Neural cell (in vitro differentiated cells): ENCODE measurements at regions not wholly inside any gene's neighbourhood (a gene's known extent, or its start where the extent isn't known, plus 50 kb on each side); places are given as distances from the start of the nearest gene placed in this dataset.

Experiments
- H2AFZ ChIP-seq: fragments of 200-600, 300-800 bp; sonication (generic), shearing (Covaris generic); 2 replicates; pipeline ENCODE4 v1.6.0; 2014; ENCODE audit warnings: low read depth, mild to moderate bottlenecking, antibody characterized with exemption, low read length, moderate library complexity
- H3F3A ChIP-seq: fragments of 200-600 bp; shearing (Covaris generic); 2 replicates; pipeline ENCODE4 v1.6.1; 2016; ENCODE audit warnings: mild to moderate bottlenecking, moderate library complexity, mixed read lengths, antibody characterized with exemption, low read length; ENCODE audit not compliant: insufficient read depth, poor library complexity, severe bottlenecking
- H3K27ac ChIP-seq: fragments of 200-600, 300-800 bp; sonication (generic), shearing (Covaris generic); 2 replicates; pipeline ENCODE4 v1.5.1; 2014; ENCODE audit warnings: mild to moderate bottlenecking, low read length, moderate library complexity
- H3K27me3 ChIP-seq: fragments of 300-800, 200-600 bp; sonication (generic), shearing (Covaris generic); 2 replicates; pipeline ENCODE4 v1.6.0; 2014; ENCODE audit warnings: mild to moderate bottlenecking, low read depth, low read length, moderate library complexity; ENCODE audit not compliant: insufficient read depth
- H3K36me3 ChIP-seq: fragments of 300-800, 200-600 bp; sonication (generic), shearing (Covaris generic); 2 replicates; pipeline ENCODE4 v1.5.1; 2014; ENCODE audit warnings: mild to moderate bottlenecking, antibody characterized with exemption, low read length, moderate library complexity; ENCODE audit not compliant: insufficient read depth
- H3K4me2 ChIP-seq: fragments of 300-800, 200-600 bp; sonication (generic), shearing (Covaris generic); 2 replicates; pipeline ENCODE4 v1.6.0; 2014; ENCODE audit warnings: mild to moderate bottlenecking, low read length
- H3K4me3 ChIP-seq: fragments of 300-800, 200-600 bp; sonication (generic), shearing (Covaris generic); 2 replicates; pipeline ENCODE4 v1.5.1; 2014; ENCODE audit warnings: mild to moderate bottlenecking, low read length, moderate library complexity
- H3K79me2 ChIP-seq: fragments of 200-600 bp; shearing (Covaris generic); replicated peaks from 2 replicates; pipeline ENCODE4 v1.6.0; 2014; ENCODE audit warnings: mild to moderate bottlenecking, low read length, moderate library complexity; ENCODE audit not compliant: insufficient read depth
- H3K9ac ChIP-seq: fragments of 300-800, 200-600 bp; sonication (generic), shearing (Covaris generic); 2 replicates; pipeline ENCODE4 v1.6.1; 2016; ENCODE audit warnings: mild to moderate bottlenecking, low read length, mixed read lengths
- H3K9me2 ChIP-seq: fragments of 200-600 bp; shearing (Covaris generic); 2 replicates; pipeline ENCODE4 v1.6.1; 2016; ENCODE audit warnings: mild to moderate bottlenecking, low read length, mixed read lengths; ENCODE audit not compliant: insufficient read depth
- H3K9me3 ChIP-seq: fragments of 200-600, 300-800 bp; sonication (generic), shearing (Covaris generic); 2 replicates; pipeline ENCODE4 v1.6.1; 2016; ENCODE audit warnings: mild to moderate bottlenecking, mixed run types, low read length, moderate library complexity, mixed read lengths
- H4K20me1 ChIP-seq: fragments of 200-600 bp; shearing (Covaris generic); 2 replicates; pipeline ENCODE4 v1.6.1; 2016; ENCODE audit warnings: mild to moderate bottlenecking, mixed run types; ENCODE audit not compliant: insufficient read depth
- EP300 ChIP-seq: fragments of 450-650 bp; conservative IDR thresholded peaks from 2 replicates; pipeline ENCODE4 v1.6.1; 2014; ENCODE audit warnings: antibody characterized with exemption, mild to moderate bottlenecking, moderate library complexity; ENCODE audit not compliant: poor library complexity, severe bottlenecking
- EZH2 ChIP-seq: fragments of 200-600, 300-800 bp; shearing (Covaris generic), sonication (generic); IDR thresholded peaks from 2 replicates; pipeline ENCODE4 v1.6.1; 2014; ENCODE audit warnings: antibody characterized with exemption, low read length, borderline replicate concordance, mild to moderate bottlenecking; ENCODE audit not compliant: insufficient read depth, poor library complexity, severe bottlenecking
- MXI1 ChIP-seq: fragments of 450-650 bp; conservative IDR thresholded peaks from 2 replicates; pipeline ENCODE4 v1.6.1; 2014; ENCODE audit warnings: antibody characterized with exemption, mild to moderate bottlenecking; ENCODE audit not compliant: poor library complexity, severe bottlenecking
- POLR2AphosphoS5 ChIP-seq: IDR thresholded peaks from 2 replicates; pipeline ENCODE4 v1.6.1; 2012
- RAD21 ChIP-seq: fragments of 450-650 bp; conservative IDR thresholded peaks from 2 replicates; pipeline ENCODE4 v1.6.1; 2014; ENCODE audit warnings: antibody characterized with exemption, mild to moderate bottlenecking, moderate library complexity
- REST ChIP-seq: IDR thresholded peaks from 2 replicates; pipeline ENCODE4 v1.6.1; 2012; ENCODE audit warnings: borderline replicate concordance
- SMC3 ChIP-seq: fragments of 450-650 bp; conservative IDR thresholded peaks from 2 replicates; pipeline ENCODE4 v1.6.1; 2014; ENCODE audit warnings: antibody characterized with exemption, mild to moderate bottlenecking, moderate library complexity; ENCODE audit not compliant: poor library complexity
- TAF1 ChIP-seq: IDR thresholded peaks from 2 replicates; pipeline ENCODE4 v1.6.1; 2012; ENCODE audit warnings: low read depth
- TF ChIP-seq, protein P1 (sequence below): fragments of 450-650 bp; IDR thresholded peaks from 2 replicates; pipeline ENCODE4 v1.5.1; 2014; ENCODE audit warnings: antibody characterized with exemption, mild to moderate bottlenecking, moderate library complexity; ENCODE audit not compliant: poor library complexity, severe bottlenecking

- Histone ChIP-seq H3K27me3 (no peaks in the 10 kb centered on the region), H3K27ac (no peak overlapping the region)
- TF ChIP-seq EZH2 (no peak), RAD21 (no peak), TAF1 (no peak), MXI1 (no peak), REST (no peak), SMC3 (no peak), POLR2AphosphoS5 (no peak), EP300 (no peak)
- TF ChIP-seq, protein P1, sequence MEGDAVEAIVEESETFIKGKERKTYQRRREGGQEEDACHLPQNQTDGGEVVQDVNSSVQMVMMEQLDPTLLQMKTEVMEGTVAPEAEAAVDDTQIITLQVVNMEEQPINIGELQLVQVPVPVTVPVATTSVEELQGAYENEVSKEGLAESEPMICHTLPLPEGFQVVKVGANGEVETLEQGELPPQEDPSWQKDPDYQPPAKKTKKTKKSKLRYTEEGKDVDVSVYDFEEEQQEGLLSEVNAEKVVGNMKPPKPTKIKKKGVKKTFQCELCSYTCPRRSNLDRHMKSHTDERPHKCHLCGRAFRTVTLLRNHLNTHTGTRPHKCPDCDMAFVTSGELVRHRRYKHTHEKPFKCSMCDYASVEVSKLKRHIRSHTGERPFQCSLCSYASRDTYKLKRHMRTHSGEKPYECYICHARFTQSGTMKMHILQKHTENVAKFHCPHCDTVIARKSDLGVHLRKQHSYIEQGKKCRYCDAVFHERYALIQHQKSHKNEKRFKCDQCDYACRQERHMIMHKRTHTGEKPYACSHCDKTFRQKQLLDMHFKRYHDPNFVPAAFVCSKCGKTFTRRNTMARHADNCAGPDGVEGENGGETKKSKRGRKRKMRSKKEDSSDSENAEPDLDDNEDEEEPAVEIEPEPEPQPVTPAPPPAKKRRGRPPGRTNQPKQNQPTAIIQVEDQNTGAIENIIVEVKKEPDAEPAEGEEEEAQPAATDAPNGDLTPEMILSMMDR: no peak
Measured at GRCh38 chr9:78874061-78874460, 577.1 kb downstream of the PSAT1 start.

DNA sequence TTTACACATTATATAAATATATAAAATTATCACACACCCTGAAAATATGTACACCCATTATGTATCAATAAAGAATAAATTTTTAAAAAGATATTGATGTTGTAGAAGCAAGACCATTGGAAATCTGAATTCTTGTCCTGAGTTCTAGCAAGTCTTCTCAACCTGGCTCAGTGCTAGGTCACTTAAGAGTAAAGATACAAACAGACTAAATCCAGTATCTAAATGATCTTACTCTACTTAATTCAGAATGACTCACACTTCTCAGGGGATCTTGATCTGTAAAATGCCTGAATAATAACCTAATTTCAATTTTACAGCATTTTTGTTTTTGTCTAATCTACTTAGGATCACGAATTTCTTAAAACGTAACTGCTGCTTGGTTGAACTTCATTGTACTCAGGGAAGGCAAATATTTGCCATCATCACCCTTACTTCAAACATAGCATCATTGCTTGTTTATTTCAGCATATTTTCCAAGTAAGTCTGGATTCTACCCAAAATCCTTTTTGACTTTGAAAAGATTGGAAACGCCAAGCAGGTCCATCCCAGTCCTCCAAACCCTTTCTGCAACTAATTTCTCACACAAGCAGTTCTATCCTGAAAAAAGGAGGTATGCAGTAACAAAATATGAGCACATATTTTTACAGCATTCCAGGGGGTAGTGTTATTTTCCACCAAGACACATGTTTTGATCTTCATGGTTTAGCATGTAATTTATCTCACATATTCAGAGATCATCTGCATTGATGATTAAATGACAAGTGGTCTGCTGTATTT lies 582.6 kb downstream of the PSAT1 start:
- no peaks in the 10 kb centered on the region for H4K20me1 ChIP-seq
- H3K36me3 ChIP-seq: no peaks in the 10 kb centered on the region
- no peaks in the 10 kb centered on the region for H3K9me2 ChIP-seq
- H2AFZ ChIP-seq: no peak overlapping the region
- no peak overlapping the region for H3K27ac ChIP-seq
- H3K79me2 ChIP-seq: no peaks in the 10 kb centered on the region
- H3K9ac ChIP-seq: no peak overlapping the region
- TF ChIP-seq SMC3: no peak
- no peak overlapping the region for H3K4me2 ChIP-seq
- H3K4me3 ChIP-seq: no peak overlapping the region
- no peaks in the 10 kb centered on the region for H3F3A ChIP-seq
- H3K27me3 ChIP-seq: no peaks in the 10 kb centered on the region
- H3K9me3 ChIP-seq: no peaks in the 10 kb centered on the region

More at GRCh38 chr9:78874061-78874460, 577.1 kb downstream of the PSAT1 start:
- Histone ChIP-seq H3K4me3 (no peak overlapping the region), H3K4me2 (no peak overlapping the region), H3K9me2 (no peaks in the 10 kb centered on the region), H3K79me2 (no peaks in the 10 kb centered on the region), H2AFZ (no peak overlapping the region), H3K9ac (no peak overlapping the region), H4K20me1 (no peaks in the 10 kb centered on the region), H3K36me3 (no peaks in the 10 kb centered on the region), H3K9me3 (no peaks in the 10 kb centered on the region), H3F3A (no peaks in the 10 kb centered on the region)
